ENCODE measurements at regions not wholly inside any gene's neighbourhood (a gene's known extent, or its start where the extent isn't known, plus 50 kb on each side); places are given as distances from the start of the nearest gene placed in this dataset.

GRCh38 chr9:107933516-107933915 lies 443.9 kb upstream of the KLF4 start:
- no peak for TF ChIP-seq EZH2phosphoT487 (IDR thresholded peaks at IDR 0.05; ENCODE audit: low read depth, severe bottlenecking, unreplicated experiment)
- TF ChIP-seq, protein P1, sequence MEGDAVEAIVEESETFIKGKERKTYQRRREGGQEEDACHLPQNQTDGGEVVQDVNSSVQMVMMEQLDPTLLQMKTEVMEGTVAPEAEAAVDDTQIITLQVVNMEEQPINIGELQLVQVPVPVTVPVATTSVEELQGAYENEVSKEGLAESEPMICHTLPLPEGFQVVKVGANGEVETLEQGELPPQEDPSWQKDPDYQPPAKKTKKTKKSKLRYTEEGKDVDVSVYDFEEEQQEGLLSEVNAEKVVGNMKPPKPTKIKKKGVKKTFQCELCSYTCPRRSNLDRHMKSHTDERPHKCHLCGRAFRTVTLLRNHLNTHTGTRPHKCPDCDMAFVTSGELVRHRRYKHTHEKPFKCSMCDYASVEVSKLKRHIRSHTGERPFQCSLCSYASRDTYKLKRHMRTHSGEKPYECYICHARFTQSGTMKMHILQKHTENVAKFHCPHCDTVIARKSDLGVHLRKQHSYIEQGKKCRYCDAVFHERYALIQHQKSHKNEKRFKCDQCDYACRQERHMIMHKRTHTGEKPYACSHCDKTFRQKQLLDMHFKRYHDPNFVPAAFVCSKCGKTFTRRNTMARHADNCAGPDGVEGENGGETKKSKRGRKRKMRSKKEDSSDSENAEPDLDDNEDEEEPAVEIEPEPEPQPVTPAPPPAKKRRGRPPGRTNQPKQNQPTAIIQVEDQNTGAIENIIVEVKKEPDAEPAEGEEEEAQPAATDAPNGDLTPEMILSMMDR (IDR thresholded peaks at IDR 0.05; ENCODE audit: poor library complexity): no peak
